GM21526 (cell line): ENCODE measurements at regions not wholly inside any gene's neighbourhood (a gene's known extent, or its start where the extent isn't known, plus 50 kb on each side); places are given as distances from the start of the nearest gene placed in this dataset.
"Not testable (repeated sequence)": the region's sequence is repeated elsewhere in the genome, so short reads cannot be mapped to it uniquely, and the experiment has no call there.

ENCODE experiments used
- ATAC-seq: cut with Tn5 transposase; IDR thresholded peaks from one replicate; pipeline ENCODE4 v1.9.1; 2021; ENCODE audit warnings: moderate library complexity; ENCODE audit not compliant: unreplicated experiment, low FRiP score

- ATAC-seq = no peak
These were observed 338.3 kb upstream of the NT5E start for GRCh38 chr6:85111481-85112011.

GRCh38 chr6:85110943-85111342 lies 338.9 kb upstream of the NT5E start:
- ATAC-seq = no peak

- ATAC-seq = no peak
These were observed 342.2 kb upstream of the NT5E start for GRCh38 chr6:85107701-85108100.

- ATAC-seq = no peak
These were observed 332.6 kb upstream of the TBX18 start for GRCh38 chr6:85096976-85097375.

GRCh38 chr6:85092226-85092625 lies 327.8 kb upstream of the TBX18 start:
- no peak for ATAC-seq

GRCh38 chr6:85089255-85089654 lies 324.9 kb upstream of the TBX18 start:
- no peak for ATAC-seq

- no peak for ATAC-seq
These were observed 321.5 kb upstream of the TBX18 start for GRCh38 chr6:85085875-85086274.

GRCh38 chr6:85081102-85081501 lies 316.7 kb upstream of the TBX18 start:
- ATAC-seq = no peak

GRCh38 chr6:85079761-85080160 lies 315.4 kb upstream of the TBX18 start:
- ATAC-seq = no peak

GRCh38 chr6:85078058-85078457 lies 313.7 kb upstream of the TBX18 start:
- no peak for ATAC-seq

GRCh38 chr6:85077098-85077497 lies 312.7 kb upstream of the TBX18 start:
- no peak for ATAC-seq

GRCh38 chr6:85071845-85072244 lies 307.4 kb upstream of the TBX18 start:
- not testable (repeated sequence) for ATAC-seq

- ATAC-seq = no peak
These were observed 305.2 kb upstream of the TBX18 start for GRCh38 chr6:85069577-85069976.

- no peak for ATAC-seq
These were observed 303.8 kb upstream of the TBX18 start for GRCh38 chr6:85068221-85068620.

GRCh38 chr6:85066266-85066665 lies 301.9 kb upstream of the TBX18 start:
- ATAC-seq = no peak

GRCh38 chr6:85065831-85066230 lies 301.4 kb upstream of the TBX18 start:
- no peak for ATAC-seq

- ATAC-seq = no peak
These were observed 299.2 kb upstream of the TBX18 start for GRCh38 chr6:85063611-85064010.

GRCh38 chr6:85062884-85063283 lies 298.5 kb upstream of the TBX18 start:
- ATAC-seq = no peak

- no peak for ATAC-seq
These were observed 294.4 kb upstream of the TBX18 start for GRCh38 chr6:85058806-85059205.

GRCh38 chr6:85050149-85050548 lies 285.8 kb upstream of the TBX18 start:
- no peak for ATAC-seq

- ATAC-seq = no peak
These were observed 284.9 kb upstream of the TBX18 start for GRCh38 chr6:85049282-85049681.

- ATAC-seq = no peak
These were observed 283.4 kb upstream of the TBX18 start for GRCh38 chr6:85047818-85048217.

- not testable (repeated sequence) for ATAC-seq
These were observed 281.4 kb upstream of the TBX18 start for GRCh38 chr6:85045767-85046166.
